ENCODE measurements at regions not wholly inside any gene's neighbourhood (a gene's known extent, or its start where the extent isn't known, plus 50 kb on each side); places are given as distances from the start of the nearest gene placed in this dataset.

GRCh38 chr2:146537477-146537876 lies 1307.4 kb upstream of the ACVR2A start (continued):
- TF ChIP-seq, protein P1, sequence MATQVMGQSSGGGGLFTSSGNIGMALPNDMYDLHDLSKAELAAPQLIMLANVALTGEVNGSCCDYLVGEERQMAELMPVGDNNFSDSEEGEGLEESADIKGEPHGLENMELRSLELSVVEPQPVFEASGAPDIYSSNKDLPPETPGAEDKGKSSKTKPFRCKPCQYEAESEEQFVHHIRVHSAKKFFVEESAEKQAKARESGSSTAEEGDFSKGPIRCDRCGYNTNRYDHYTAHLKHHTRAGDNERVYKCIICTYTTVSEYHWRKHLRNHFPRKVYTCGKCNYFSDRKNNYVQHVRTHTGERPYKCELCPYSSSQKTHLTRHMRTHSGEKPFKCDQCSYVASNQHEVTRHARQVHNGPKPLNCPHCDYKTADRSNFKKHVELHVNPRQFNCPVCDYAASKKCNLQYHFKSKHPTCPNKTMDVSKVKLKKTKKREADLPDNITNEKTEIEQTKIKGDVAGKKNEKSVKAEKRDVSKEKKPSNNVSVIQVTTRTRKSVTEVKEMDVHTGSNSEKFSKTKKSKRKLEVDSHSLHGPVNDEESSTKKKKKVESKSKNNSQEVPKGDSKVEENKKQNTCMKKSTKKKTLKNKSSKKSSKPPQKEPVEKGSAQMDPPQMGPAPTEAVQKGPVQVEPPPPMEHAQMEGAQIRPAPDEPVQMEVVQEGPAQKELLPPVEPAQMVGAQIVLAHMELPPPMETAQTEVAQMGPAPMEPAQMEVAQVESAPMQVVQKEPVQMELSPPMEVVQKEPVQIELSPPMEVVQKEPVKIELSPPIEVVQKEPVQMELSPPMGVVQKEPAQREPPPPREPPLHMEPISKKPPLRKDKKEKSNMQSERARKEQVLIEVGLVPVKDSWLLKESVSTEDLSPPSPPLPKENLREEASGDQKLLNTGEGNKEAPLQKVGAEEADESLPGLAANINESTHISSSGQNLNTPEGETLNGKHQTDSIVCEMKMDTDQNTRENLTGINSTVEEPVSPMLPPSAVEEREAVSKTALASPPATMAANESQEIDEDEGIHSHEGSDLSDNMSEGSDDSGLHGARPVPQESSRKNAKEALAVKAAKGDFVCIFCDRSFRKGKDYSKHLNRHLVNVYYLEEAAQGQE (IDR thresholded peaks at IDR 0.05; ENCODE audit: low read depth) = no peak
- no peak for TF ChIP-seq CBX3 (IDR thresholded peaks at IDR 0.05; ENCODE audit: low read depth)
- TF ChIP-seq EGR1 (IDR thresholded peaks at IDR 0.05; ENCODE audit: low read depth) = no peak

GRCh38 chr2:146532509-146533147 lies 1312.2 kb upstream of the ACVR2A start:
- intact Hi-C loops (cut with micrococcal nuclease) = no loop called here
- H3K4me2 ChIP-seq (ENCODE audit: low read length) = no peak overlapping the region
- no peak overlapping the region for H2AFZ ChIP-seq (ENCODE audit: low read depth, low read length, poor library complexity, severe bottlenecking)
- ChIA-PET RAD21 (ENCODE audit: low non-redundant PET in 1 of 2, low total read pairs in 2 of 2, uncharacterized antibody in 2 of 2, unreplicated experiment in 2 of 2) (no interaction called here), CTCF (no interaction called here), POLR2A (no interaction called here)
- no peaks in the 10 kb centered on the region for H3K9me2 ChIP-seq (ENCODE audit: insufficient read depth)
- H4K20me1 ChIP-seq (ENCODE audit: insufficient read depth) = no peaks in the 10 kb centered on the region
- no peaks in the 10 kb centered on the region for H3K27me3 ChIP-seq (ENCODE audit: insufficient read depth, low read length)
- no peak overlapping the region for H3K4me3 ChIP-seq (replicated peaks in 1 of 2; ENCODE audit: low read depth in 1 of 2, low read length in 2 of 2)
- H3K9me3 ChIP-seq (ENCODE audit: control insufficient read depth in 1 of 2, insufficient read depth in 1 of 2, low read depth in 1 of 2, low read length in 2 of 2) = no peaks in the 10 kb centered on the region
- DNase-seq (ENCODE audit: low read depth, low spot score) (no peak), ATAC-seq (no peak)
- no peak overlapping the region for H3K27ac ChIP-seq (ENCODE audit: low read depth, low read length)
- H3K79me2 ChIP-seq (ENCODE audit: insufficient read depth, low read length) = no peaks in the 10 kb centered on the region
- no TSS peak for BruUV-seq (replicated peaks)
- no peak overlapping the region for H3K9ac ChIP-seq (ENCODE audit: low read length)
- H3K36me3 ChIP-seq (ENCODE audit: control insufficient read depth in 1 of 2, insufficient read depth in 2 of 2, low read length in 2 of 2) = no peaks in the 10 kb centered on the region
- H3K4me1 ChIP-seq (ENCODE audit: control insufficient read depth in 1 of 2, insufficient read depth in 2 of 2, low read length in 2 of 2) = no peaks in the 10 kb centered on the region
- TF ChIP-seq POLR2A (IDR thresholded peaks at IDR 0.05; ENCODE audit: borderline replicate concordance, extremely low read depth, insufficient read depth, insufficient read length) (no peak), RAD21 (IDR thresholded peaks at IDR 0.05; ENCODE audit: low read depth) (no peak), FOSL1 (IDR thresholded peaks at IDR 0.05; ENCODE audit: low read depth) (no peak), CBX3 (IDR thresholded peaks at IDR 0.05; ENCODE audit: low read depth) (no peak), CEBPB (IDR thresholded peaks at IDR 0.05; ENCODE audit: low read depth) (no peak), SIN3A (IDR thresholded peaks at IDR 0.05; ENCODE audit: low read depth) (no peak), ZNF274 (IDR thresholded peaks at IDR 0.05; ENCODE audit: low read depth, low read length) (no peak), EGR1 (IDR thresholded peaks at IDR 0.05; ENCODE audit: low read depth) (no peak), SP1 (IDR thresholded peaks at IDR 0.05; ENCODE audit: low read depth) (no peak), YY1 (IDR thresholded peaks at IDR 0.05; ENCODE audit: extremely low read depth, insufficient replicate concordance, low read depth, low read length) (no peak), EZH2phosphoT487 (IDR thresholded peaks at IDR 0.05; ENCODE audit: borderline replicate concordance) (no peak), TCF7L2 (IDR thresholded peaks at IDR 0.05; ENCODE audit: borderline replicate concordance, extremely low read depth, insufficient read depth, insufficient read length) (no peak), ELF1 (IDR thresholded peaks at IDR 0.05; ENCODE audit: borderline replicate concordance, low read depth) (no peak), ZBTB33 (IDR thresholded peaks at IDR 0.05; ENCODE audit: extremely low read depth, insufficient replicate concordance, low read length) (no peak)
- TF ChIP-seq, protein P1 (IDR thresholded peaks at IDR 0.05; ENCODE audit: low read depth) = no peak
- TF ChIP-seq, protein P2, sequence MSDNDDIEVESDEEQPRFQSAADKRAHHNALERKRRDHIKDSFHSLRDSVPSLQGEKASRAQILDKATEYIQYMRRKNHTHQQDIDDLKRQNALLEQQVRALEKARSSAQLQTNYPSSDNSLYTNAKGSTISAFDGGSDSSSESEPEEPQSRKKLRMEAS (IDR thresholded peaks at IDR 0.05) = no peak
